SK-N-SH (cell line): ENCODE measurements at regions not wholly inside any gene's neighbourhood (a gene's known extent, or its start where the extent isn't known, plus 50 kb on each side); places are given as distances from the start of the nearest gene placed in this dataset.

Experiments used
- CHD2 ChIP-seq: fragments of 150-350 bp; IDR thresholded peaks from 2 replicates; pipeline ENCODE4 v1.6.1; 2018; ENCODE audit warnings: low read length; ENCODE audit not compliant: partially characterized antibody
- CTCF ChIP-seq: fragments of 200-600 bp; sonication (generic); IDR thresholded peaks from 2 replicates; pipeline ENCODE4 v1.6.1; 2017; ENCODE audit warnings: antibody characterized with exemption, mild to moderate bottlenecking, moderate library complexity
- EZH2phosphoT487 ChIP-seq: fragments of 200-600 bp; sonication (generic); IDR thresholded peaks from 2 replicates; pipeline ENCODE4 v1.6.1; 2017; ENCODE audit warnings: low read depth, mixed run types, mild to moderate bottlenecking, antibody characterized with exemption, moderate library complexity, borderline replicate concordance
- GABPA ChIP-seq: IDR thresholded peaks from 2 replicates; pipeline ENCODE4 v1.4.0; 2012; ENCODE audit warnings: low read depth, mild to moderate bottlenecking
- GATA2 ChIP-seq: sonication (generic); formaldehyde crosslinking; IDR thresholded peaks from 2 replicates; pipeline ENCODE4 v1.5.0; 2020; ENCODE audit warnings: mild to moderate bottlenecking, missing genetic modification reagents
- JUND ChIP-seq: IDR thresholded peaks from 2 replicates; pipeline ENCODE4 v1.4.0; 2012
- MXI1 ChIP-seq: IDR thresholded peaks from 2 replicates; pipeline ENCODE4 v1.6.1; 2012; ENCODE audit warnings: mild to moderate bottlenecking, low read depth, low read length, improper control_type of control experiment
- POLR2AphosphoS5 ChIP-seq: IDR thresholded peaks from 2 replicates; pipeline ENCODE4 v1.6.1; 2012; ENCODE audit warnings: low read depth, low read length
- RAD21 ChIP-seq: IDR thresholded peaks from 2 replicates; pipeline ENCODE4 v1.6.1; 2012; ENCODE audit warnings: mild to moderate bottlenecking, low read length
- RFX5 ChIP-seq: IDR thresholded peaks from 2 replicates; pipeline ENCODE4 v1.6.1; 2012; ENCODE audit warnings: mild to moderate bottlenecking, improper control_type of control experiment, low read length
- TAF1 ChIP-seq: IDR thresholded peaks from 2 replicates; pipeline ENCODE4 v1.6.1; 2012; ENCODE audit warnings: low read depth, mild to moderate bottlenecking, low read length, moderate library complexity, borderline replicate concordance
- USF2 ChIP-seq: fragments of 150-350 bp; IDR thresholded peaks from 2 replicates; pipeline ENCODE4 v1.6.1; 2017; ENCODE audit warnings: antibody characterized with exemption, low read length, low read depth, borderline replicate concordance
- TF ChIP-seq, protein P1 (sequence below): IDR thresholded peaks from 2 replicates; pipeline ENCODE4 v1.4.0; 2012; ENCODE audit warnings: low read depth, borderline replicate concordance
- TF ChIP-seq, protein P2 (sequence below): IDR thresholded peaks from 2 replicates; pipeline ENCODE4 v1.6.1; 2012; ENCODE audit warnings: mild to moderate bottlenecking, low read depth, low read length, moderate library complexity

- TF ChIP-seq CTCF (no peak), EZH2phosphoT487 (no peak), USF2 (no peak), JUND (no peak), POLR2AphosphoS5 (no peak), GATA2 (CRISPR knock-in tag) (no peak), RFX5 (no peak), CHD2 (no peak), MXI1 (no peak), TAF1 (no peak), GABPA (no peak), RAD21 (no peak)
- TF ChIP-seq, protein P1, sequence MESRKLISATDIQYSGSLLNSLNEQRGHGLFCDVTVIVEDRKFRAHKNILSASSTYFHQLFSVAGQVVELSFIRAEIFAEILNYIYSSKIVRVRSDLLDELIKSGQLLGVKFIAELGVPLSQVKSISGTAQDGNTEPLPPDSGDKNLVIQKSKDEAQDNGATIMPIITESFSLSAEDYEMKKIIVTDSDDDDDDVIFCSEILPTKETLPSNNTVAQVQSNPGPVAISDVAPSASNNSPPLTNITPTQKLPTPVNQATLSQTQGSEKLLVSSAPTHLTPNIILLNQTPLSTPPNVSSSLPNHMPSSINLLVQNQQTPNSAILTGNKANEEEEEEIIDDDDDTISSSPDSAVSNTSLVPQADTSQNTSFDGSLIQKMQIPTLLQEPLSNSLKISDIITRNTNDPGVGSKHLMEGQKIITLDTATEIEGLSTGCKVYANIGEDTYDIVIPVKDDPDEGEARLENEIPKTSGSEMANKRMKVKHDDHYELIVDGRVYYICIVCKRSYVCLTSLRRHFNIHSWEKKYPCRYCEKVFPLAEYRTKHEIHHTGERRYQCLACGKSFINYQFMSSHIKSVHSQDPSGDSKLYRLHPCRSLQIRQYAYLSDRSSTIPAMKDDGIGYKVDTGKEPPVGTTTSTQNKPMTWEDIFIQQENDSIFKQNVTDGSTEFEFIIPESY: no peak
- TF ChIP-seq, protein P2, sequence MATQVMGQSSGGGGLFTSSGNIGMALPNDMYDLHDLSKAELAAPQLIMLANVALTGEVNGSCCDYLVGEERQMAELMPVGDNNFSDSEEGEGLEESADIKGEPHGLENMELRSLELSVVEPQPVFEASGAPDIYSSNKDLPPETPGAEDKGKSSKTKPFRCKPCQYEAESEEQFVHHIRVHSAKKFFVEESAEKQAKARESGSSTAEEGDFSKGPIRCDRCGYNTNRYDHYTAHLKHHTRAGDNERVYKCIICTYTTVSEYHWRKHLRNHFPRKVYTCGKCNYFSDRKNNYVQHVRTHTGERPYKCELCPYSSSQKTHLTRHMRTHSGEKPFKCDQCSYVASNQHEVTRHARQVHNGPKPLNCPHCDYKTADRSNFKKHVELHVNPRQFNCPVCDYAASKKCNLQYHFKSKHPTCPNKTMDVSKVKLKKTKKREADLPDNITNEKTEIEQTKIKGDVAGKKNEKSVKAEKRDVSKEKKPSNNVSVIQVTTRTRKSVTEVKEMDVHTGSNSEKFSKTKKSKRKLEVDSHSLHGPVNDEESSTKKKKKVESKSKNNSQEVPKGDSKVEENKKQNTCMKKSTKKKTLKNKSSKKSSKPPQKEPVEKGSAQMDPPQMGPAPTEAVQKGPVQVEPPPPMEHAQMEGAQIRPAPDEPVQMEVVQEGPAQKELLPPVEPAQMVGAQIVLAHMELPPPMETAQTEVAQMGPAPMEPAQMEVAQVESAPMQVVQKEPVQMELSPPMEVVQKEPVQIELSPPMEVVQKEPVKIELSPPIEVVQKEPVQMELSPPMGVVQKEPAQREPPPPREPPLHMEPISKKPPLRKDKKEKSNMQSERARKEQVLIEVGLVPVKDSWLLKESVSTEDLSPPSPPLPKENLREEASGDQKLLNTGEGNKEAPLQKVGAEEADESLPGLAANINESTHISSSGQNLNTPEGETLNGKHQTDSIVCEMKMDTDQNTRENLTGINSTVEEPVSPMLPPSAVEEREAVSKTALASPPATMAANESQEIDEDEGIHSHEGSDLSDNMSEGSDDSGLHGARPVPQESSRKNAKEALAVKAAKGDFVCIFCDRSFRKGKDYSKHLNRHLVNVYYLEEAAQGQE: no peak
These were observed 277.3 kb upstream of the DOK6 start for GRCh38 chr18:69123421-69123820.
